BJ (cell line): ENCODE measurements at regions not wholly inside any gene's neighbourhood (a gene's known extent, or its start where the extent isn't known, plus 50 kb on each side); places are given as distances from the start of the nearest gene placed in this dataset.

Experiments
- CTCF ChIA-PET: fragments of 350-600 bp; formaldehyde crosslinking; extraction: SDS; loops from one replicate; lab custom pipeline; 2021; ENCODE audit warnings: antibody characterized with exemption, inconsistent platforms; lab: Yijun Ruan, JAX
- POLR2A ChIA-PET: fragments of 300-600 bp; sonication (Branson Sonifier 250); formaldehyde crosslinking; extraction: SDS; loops from one replicate; lab custom pipeline; 2021; ENCODE audit warnings: antibody characterized with exemption; lab: Charles Lee
- DNase-seq: peaks from one replicate; pipeline ENCODE4 v3.0.0-alpha.2; 2011; ENCODE audit warnings: low read depth
- H3K27me3 ChIP-seq: 2 replicates; pipeline ENCODE4 v1.6.0; 2011; ENCODE audit warnings: low read length; ENCODE audit not compliant: control insufficient read depth, insufficient read depth
- H3K36me3 ChIP-seq: 2 replicates; pipeline ENCODE4 v1.5.1; 2011; ENCODE audit warnings: low read length; ENCODE audit not compliant: control insufficient read depth, insufficient read depth
- H3K4me3 ChIP-seq: 2 replicates; pipeline ENCODE4 v1.5.1; 2011; ENCODE audit warnings: low read depth, mild to moderate bottlenecking, control low read depth, low read length
- CTCF ChIP-seq: IDR thresholded peaks from 2 replicates; pipeline ENCODE4 v1.5.1; 2011; ENCODE audit warnings: low read depth, mild to moderate bottlenecking, control low read depth, inconsistent platforms, low read length, moderate library complexity; ENCODE audit not compliant: insufficient read depth

DNA sequence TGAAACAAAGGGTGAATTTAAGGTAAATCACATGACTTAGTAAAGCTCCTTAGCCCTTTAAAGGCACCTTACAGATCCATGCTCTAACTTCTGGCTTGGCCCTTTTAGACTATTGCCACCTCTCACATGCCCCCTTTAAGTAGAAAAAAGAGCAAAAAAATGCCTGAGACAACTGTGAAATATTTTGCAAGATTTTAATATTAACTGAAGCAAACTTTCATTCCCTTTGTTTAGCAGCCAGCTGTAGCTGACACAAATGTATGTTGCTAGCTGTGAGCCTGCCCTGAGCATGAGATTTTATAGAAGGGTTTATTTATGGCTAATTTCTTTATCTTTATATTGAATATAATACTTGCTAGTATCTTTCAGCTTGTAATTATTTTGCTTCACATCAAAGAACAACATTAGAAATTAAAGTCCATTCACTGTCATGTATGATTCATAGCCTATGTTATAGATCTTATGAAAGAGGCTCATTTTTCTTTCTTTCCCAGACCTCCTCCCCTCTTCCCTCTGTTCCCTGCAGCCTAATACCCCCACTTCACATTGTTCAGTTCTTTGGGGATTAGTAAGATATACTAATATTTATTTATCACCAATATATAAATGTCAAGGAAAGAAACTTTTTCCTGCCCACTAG lies 637.2 kb upstream of the ZEB2 start:
- TF ChIP-seq CTCF, result no peak
- H3K27me3 ChIP-seq, result no peaks in the 10 kb centered on the region
- H3K4me3 ChIP-seq, result no peak overlapping the region
- ChIA-PET CTCF (interaction anchor here (1.0 kb wide), 1 partner anchor 17 kb away, joined by 3 read pairs; no protein-coding TSS in a partner anchor), POLR2A (no interaction called here)
- DNase-seq, result no peak
- H3K36me3 ChIP-seq, result no peaks in the 10 kb centered on the region

- no peaks in the 10 kb centered on the region for H3K27me3 ChIP-seq
- no peak for DNase-seq
- no peaks in the 10 kb centered on the region for H3K36me3 ChIP-seq
- no peak for TF ChIP-seq CTCF
- ChIA-PET POLR2A (no interaction called here), CTCF (no interaction called here)
- H3K4me3 ChIP-seq, result no peak overlapping the region
These were observed 636.3 kb upstream of the ZEB2 start for GRCh38 chr2:145156199-145156598.

- no peaks in the 10 kb centered on the region for H3K27me3 ChIP-seq
- no peak for TF ChIP-seq CTCF
- ChIA-PET POLR2A (no interaction called here), CTCF (no interaction called here)
- no peaks in the 10 kb centered on the region for H3K36me3 ChIP-seq
- no peak for DNase-seq
- no peak overlapping the region for H3K4me3 ChIP-seq
These were observed 635.3 kb upstream of the ZEB2 start for GRCh38 chr2:145155196-145155595.

GRCh38 chr2:145154731-145155130 lies 634.8 kb upstream of the ZEB2 start:
- Histone ChIP-seq H3K4me3 (no peak overlapping the region), H3K27me3 (no peaks in the 10 kb centered on the region), H3K36me3 (no peaks in the 10 kb centered on the region)
- ChIA-PET POLR2A (no interaction called here), CTCF (no interaction called here)
- DNase-seq, result no peak
- TF ChIP-seq CTCF, result no peak

GRCh38 chr2:145146691-145147090 lies 626.8 kb upstream of the ZEB2 start:
- Histone ChIP-seq H3K36me3 (no peaks in the 10 kb centered on the region), H3K4me3 (no peak overlapping the region), H3K27me3 (no peaks in the 10 kb centered on the region)
- POLR2A ChIA-PET, result no interaction called here
- no peak for TF ChIP-seq CTCF
- DNase-seq, result no peak
- CTCF ChIA-PET, result no interaction called here
